ENCODE measurements at regions not wholly inside any gene's neighbourhood (a gene's known extent, or its start where the extent isn't known, plus 50 kb on each side); places are given as distances from the start of the nearest gene placed in this dataset.

DNA sequence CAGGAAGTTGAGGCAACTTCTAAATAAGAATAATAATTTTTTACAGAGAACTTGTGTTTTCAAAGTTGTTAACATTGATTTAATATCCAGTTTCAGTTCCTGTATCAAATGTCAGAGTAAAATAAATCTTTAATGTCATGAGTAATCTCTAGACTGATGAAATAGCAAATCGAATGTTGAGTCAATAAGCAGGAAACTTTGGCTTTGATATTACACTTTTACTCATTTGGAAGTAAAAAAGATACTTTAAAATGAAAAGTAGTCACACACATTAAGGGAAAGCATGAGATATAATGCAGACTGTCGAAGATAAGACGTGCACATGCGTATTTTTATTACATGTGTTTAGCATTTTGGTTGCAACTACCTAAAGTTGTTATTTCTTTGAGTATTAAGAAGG is 78.2 kb upstream of the PTGDR start:
- TF ChIP-seq CTCF (IDR thresholded peaks at IDR 0.05 in 2 of 3, conservative IDR thresholded peaks at IDR 0.05 in 1 of 3; ENCODE audit: borderline replicate concordance in 1 of 3, insufficient read depth in 1 of 3, low read depth in 2 of 3, low read length in 2 of 3) (no peak), ATF3 (IDR thresholded peaks at IDR 0.05) (no peak), YY1 (IDR thresholded peaks at IDR 0.05; ENCODE audit: extremely low read depth, insufficient replicate concordance, low read depth, low read length) (no peak), CBX3 (IDR thresholded peaks at IDR 0.05; ENCODE audit: low read depth) (no peak), EZH2phosphoT487 (IDR thresholded peaks at IDR 0.05; ENCODE audit: borderline replicate concordance) (no peak), POLR2A (IDR thresholded peaks at IDR 0.05; ENCODE audit: borderline replicate concordance, extremely low read depth, insufficient read depth, insufficient read length) (no peak), EZH2 (IDR thresholded peaks at IDR 0.05) (no peak), RAD21 (IDR thresholded peaks at IDR 0.05; ENCODE audit: low read depth) (no peak)

Measured in HCT116 (cell line).